ENCODE measurements at regions not wholly inside any gene's neighbourhood (a gene's known extent, or its start where the extent isn't known, plus 50 kb on each side); places are given as distances from the start of the nearest gene placed in this dataset.

DNA sequence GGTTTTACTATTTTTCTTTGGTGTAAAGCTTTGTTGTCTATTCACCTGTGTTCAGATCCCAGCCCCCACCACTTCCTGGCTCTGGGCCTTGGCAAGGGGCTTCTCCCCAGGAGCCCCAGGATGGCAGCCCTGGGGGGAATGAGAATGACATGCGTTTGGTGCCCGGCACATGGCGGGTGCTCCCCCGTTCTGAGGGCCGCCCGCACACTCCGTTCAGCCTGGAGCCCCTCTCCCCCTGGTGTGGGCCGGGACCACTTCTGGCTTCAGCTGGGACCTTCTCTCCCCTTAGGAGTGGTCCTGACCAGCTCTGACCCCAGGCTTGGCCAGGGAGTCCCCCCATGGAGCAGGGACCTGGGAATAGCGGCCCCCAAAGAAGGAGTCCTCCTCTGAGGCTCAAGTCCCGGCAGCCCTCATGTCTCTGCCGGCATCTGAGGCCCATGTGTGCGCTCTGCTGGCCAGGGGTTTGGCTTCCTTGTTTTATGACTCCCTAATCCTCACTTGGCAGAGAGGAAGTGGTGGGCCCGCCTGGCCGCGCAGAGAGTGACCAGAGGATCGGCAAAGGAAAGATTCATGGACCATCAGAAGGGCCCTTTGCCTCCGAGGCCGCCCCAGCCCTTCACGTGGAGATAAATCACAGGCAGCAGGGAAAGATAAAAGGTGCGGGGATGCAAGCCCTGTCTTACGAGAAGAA is 57.0 kb upstream of the LMX1B start:
- no peak for DNase-seq (ENCODE audit: low read depth)
- TF ChIP-seq, protein P1, sequence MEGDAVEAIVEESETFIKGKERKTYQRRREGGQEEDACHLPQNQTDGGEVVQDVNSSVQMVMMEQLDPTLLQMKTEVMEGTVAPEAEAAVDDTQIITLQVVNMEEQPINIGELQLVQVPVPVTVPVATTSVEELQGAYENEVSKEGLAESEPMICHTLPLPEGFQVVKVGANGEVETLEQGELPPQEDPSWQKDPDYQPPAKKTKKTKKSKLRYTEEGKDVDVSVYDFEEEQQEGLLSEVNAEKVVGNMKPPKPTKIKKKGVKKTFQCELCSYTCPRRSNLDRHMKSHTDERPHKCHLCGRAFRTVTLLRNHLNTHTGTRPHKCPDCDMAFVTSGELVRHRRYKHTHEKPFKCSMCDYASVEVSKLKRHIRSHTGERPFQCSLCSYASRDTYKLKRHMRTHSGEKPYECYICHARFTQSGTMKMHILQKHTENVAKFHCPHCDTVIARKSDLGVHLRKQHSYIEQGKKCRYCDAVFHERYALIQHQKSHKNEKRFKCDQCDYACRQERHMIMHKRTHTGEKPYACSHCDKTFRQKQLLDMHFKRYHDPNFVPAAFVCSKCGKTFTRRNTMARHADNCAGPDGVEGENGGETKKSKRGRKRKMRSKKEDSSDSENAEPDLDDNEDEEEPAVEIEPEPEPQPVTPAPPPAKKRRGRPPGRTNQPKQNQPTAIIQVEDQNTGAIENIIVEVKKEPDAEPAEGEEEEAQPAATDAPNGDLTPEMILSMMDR (conservative IDR thresholded peaks at IDR 0.05; ENCODE audit: low read depth, low read length), result no peak
- H3K4me3 ChIP-seq (ENCODE audit: low read depth, low read length), result no peak overlapping the region

DNA sequence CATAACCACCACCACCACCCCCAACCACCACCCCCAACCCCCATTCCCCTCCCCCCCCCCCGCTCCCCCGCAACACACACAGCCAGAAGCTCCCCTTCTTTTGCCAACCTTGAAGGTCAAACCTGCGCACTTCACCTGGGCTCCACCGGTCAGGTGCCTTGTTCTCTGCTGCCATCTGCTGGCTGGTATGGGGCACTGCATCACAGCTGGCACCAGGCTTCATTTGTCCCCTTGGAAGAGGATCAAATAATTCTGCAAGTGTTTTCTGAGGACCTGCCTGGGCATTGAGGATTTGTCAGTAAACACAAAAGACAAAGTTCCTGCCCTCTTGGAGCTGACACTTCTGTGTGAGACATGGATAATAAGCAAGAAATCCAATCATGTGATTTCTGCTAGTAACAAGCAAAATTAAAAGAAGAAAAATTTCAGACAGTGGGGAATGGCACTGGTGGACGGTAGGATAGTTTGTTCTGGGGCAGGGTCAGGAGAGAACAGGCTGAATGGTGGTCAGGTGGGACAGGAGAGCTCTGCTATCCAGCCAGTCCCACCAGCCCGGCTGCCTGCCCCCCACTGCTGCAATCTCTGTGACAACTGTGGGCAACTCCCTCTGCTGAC is 55.6 kb upstream of the LMX1B start:
- DNase-seq (ENCODE audit: low read depth), result no peak
- TF ChIP-seq, protein P1 (conservative IDR thresholded peaks at IDR 0.05; ENCODE audit: low read depth, low read length), result peak; percentile 96
- H3K4me3 ChIP-seq (ENCODE audit: low read depth, low read length), result no peak overlapping the region

DNA sequence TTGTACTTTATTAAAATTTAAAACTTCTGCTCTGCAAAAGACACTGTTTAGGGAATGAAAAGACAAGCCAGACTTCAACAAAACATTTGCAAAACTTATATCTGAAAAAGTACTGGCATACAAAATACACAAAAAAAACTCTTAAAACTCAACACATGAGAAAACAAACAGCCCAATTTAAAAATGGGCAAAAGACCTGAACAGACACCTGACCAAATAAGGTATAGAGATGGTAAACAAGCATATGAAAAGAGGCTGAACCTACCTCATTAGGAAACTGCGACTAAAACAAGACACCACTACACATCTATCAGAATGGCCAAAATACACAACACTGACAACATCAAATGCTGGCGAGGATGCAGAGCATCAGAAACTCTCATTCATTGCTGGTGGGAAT is 54.4 kb upstream of the LMX1B start:
- H3K4me3 ChIP-seq (ENCODE audit: low read depth, low read length), result no peak overlapping the region
- DNase-seq (ENCODE audit: low read depth), result no peak
- TF ChIP-seq, protein P1 (conservative IDR thresholded peaks at IDR 0.05; ENCODE audit: low read depth, low read length), result no peak

DNA sequence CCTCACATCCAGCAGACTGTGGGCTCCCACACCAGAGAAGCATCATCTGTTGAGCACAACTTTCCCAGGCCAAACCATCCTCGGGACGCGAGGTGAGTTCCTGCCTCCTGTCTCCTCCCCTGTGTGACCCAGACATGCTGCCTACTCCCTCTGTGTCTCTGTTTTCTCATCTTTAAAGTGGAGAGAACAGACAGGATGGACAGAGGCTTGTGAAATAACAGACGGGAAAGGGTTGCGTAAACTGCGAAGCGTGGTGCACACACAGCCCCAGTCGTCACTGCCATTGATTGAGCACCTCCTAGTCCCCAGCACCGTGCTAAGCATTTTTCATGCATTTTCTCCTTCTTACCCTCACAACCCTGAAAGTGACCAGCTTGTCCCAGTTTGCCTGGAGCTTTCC is 52.1 kb upstream of the LMX1B start:
- no peak for DNase-seq (ENCODE audit: low read depth)
- H3K4me3 ChIP-seq (ENCODE audit: low read depth, low read length), result no peak overlapping the region
- TF ChIP-seq, protein P1 (conservative IDR thresholded peaks at IDR 0.05; ENCODE audit: low read depth, low read length), result no peak

DNA sequence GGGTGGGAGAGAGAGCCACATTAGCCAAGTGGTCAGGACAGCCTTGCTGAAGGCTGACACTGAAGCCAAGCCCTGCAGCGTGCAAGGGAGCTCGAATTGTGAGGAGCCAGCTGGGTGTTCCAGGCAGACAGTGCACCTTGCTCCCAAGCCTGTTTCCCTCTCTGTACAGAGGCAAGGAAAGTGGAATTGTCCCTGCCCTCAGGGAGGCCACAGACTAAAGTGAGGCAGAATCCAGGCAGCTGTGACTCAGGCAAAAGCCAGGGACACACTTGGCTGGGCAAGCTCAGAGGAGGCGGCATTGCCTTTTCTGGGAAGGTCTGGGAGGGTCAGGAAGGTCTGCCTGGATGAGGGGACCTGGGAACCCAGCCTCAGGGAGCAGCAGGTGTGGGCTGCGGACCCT is 50.2 kb upstream of the LMX1B start:
- no peak overlapping the region for H3K4me3 ChIP-seq (ENCODE audit: low read depth, low read length)
- DNase-seq (ENCODE audit: low read depth), result no peak
- TF ChIP-seq, protein P1 (conservative IDR thresholded peaks at IDR 0.05; ENCODE audit: low read depth, low read length), result no peak

Data from epithelial cell of proximal tubule (primary cell).